Small intestine (tissue), 7 donors: ENCODE measurements at regions not wholly inside any gene's neighbourhood (a gene's known extent, or its start where the extent isn't known, plus 50 kb on each side); places are given as distances from the start of the nearest gene placed in this dataset.
A peak's percentile ranks its signal among the peaks of the same experiment; 100 is the strongest.

Experiments
- DNase-seq, 2 donors: peaks; one replicate each; pipeline versions ENCODE4 v3.0.0 to v3.0.0-alpha.2; 2013
- FAIRE-seq: peaks from 2 replicates; lab custom pipeline; 2012; peaks lifted over from hg19 to GRCh38; lab: Jason Lieb, UNC
- H3K27ac ChIP-seq, 3 donors: one replicate each; pipeline ENCODE4 v1.5.1; 2013; ENCODE audit warnings: low read length in 2 of 3, mild to moderate bottlenecking in 2 of 3, control low read depth in 1 of 3, inconsistent platforms in 1 of 3, low read depth in 1 of 3, moderate library complexity in 1 of 3
- H3K27me3 ChIP-seq, 3 donors: one replicate each; pipeline ENCODE4 v1.6.1; 2013; ENCODE audit warnings: low read length in 3 of 3, inconsistent platforms in 1 of 3; ENCODE audit not compliant: control insufficient read depth in 3 of 3, insufficient read depth in 3 of 3
- H3K36me3 ChIP-seq, 3 donors: one replicate each; pipeline ENCODE4 v1.6.1; 2013; ENCODE audit warnings: low read length in 3 of 3, inconsistent platforms in 1 of 3, low read depth in 1 of 3, mild to moderate bottlenecking in 1 of 3, moderate library complexity in 1 of 3; ENCODE audit not compliant: control insufficient read depth in 3 of 3, insufficient read depth in 2 of 3
- H3K4me1 ChIP-seq, 3 donors: one replicate each; pipeline ENCODE4 v1.6.1; 2013; ENCODE audit warnings: low read length in 2 of 3, inconsistent platforms in 1 of 3, low read depth in 1 of 3, mild to moderate bottlenecking in 1 of 3, moderate library complexity in 1 of 3; ENCODE audit not compliant: control insufficient read depth in 3 of 3, insufficient read depth in 2 of 3
- H3K4me3 ChIP-seq, 3 donors: one replicate each; pipeline ENCODE4 v1.5.1; 2013; ENCODE audit warnings: low read length in 3 of 3, control low read depth in 1 of 3, inconsistent platforms in 1 of 3, low read depth in 1 of 3, mild to moderate bottlenecking in 1 of 3, moderate library complexity in 1 of 3
- H3K9me3 ChIP-seq, 2 donors: one replicate each; pipeline ENCODE4 v1.6.1; 2013; ENCODE audit warnings: low read depth in 1 of 2, low read length in 1 of 2; ENCODE audit not compliant: control insufficient read depth in 2 of 2, insufficient read depth in 1 of 2
- WGBS, 3 donors: extraction: QIAGEN DNeasy Blood & Tissue Kit; methylation state at CpG; one replicate each; pipeline ENCODE4 v1.1.7; 2013; 5-methylcytosine and 5-hydroxymethylcytosine counted together
- donor health status: healthy with polysubstance abuse.
- donor health status: control.
- donor health status: control.
- donor health status: Bipolar disorder and iron deficiency.
- donor health status: healthy.

DNA sequence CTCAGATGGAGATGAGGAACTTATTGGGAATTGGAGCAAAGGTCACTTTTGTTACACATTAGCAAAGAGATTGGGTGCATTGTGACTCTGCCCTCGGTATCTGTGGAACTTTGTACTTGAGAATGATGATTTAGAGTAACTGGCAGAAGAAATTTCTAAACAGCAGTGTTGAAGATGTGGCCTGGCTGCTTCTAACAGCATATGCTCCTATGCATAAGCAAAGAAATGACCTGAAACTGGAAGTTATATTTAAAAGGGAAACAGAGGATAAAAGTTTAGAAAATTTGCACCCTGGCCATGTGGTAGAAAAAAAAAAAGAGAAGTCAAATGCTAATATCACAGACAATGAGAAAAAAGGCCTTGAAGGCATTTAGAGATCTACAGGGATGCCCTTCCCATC is 256.8 kb upstream of the ZC3H15 start:
- FAIRE-seq (no peak), DNase-seq (peak in 1 of 2 donors; percentile 63)
- Histone ChIP-seq H3K27me3 (no peaks in the 10 kb centered on the region), H3K27ac (no peak overlapping the region), H3K9me3 (peaks cover 8 to 30% of the 10 kb centered on the region in 2 donors), H3K4me1 (no peaks in the 10 kb centered on the region), H3K4me3 (no peak overlapping the region), H3K36me3 (peaks cover 0 to 6% (median 0%) of the 10 kb centered on the region in 3 donors)
- 22 to 56% (median 34%) methylated on average over 1 of the region's 1 CpG for WGBS, 3 donors

GRCh38 chr2:186241874-186242273 is 244.2 kb upstream of the ZC3H15 start:
- no peak for FAIRE-seq
- DNase-seq, result no peak
- H3K4me1 ChIP-seq, result no peaks in the 10 kb centered on the region
- H3K36me3 ChIP-seq, result no peaks in the 10 kb centered on the region
- no peaks in the 10 kb centered on the region for H3K27me3 ChIP-seq
- no peak overlapping the region for H3K27ac ChIP-seq
- 96 to 97% (median 97%) methylated on average over 4 of the region's 4 CpGs for WGBS, 3 donors
- H3K9me3 ChIP-seq, result peaks cover 0 to 4% of the 10 kb centered on the region in 2 donors
- no peak overlapping the region for H3K4me3 ChIP-seq

DNA sequence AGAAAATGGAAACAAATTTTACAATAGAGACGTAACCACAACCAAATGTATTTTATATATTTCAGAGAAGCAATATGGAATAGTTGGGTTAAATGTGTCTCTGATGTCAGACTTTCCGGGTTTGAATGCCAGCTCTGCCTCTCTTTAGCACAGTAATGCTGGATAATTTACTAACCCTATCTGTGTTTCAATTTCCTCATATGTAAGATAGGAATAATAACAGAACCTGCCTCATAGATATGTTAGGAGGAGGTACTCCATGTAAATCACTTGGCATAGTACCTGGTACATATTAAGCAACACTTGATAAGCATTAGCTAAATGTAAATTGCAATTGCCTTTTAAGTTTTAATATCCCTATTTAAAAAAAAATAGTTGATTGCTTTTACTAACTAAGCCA is 231.3 kb upstream of the ZC3H15 start:
- WGBS, 3 donors, result 48 to 82% (median 56%) methylated on average over 2 of the region's 2 CpGs
- no peaks in the 10 kb centered on the region for H3K27me3 ChIP-seq
- no peak overlapping the region for H3K4me3 ChIP-seq
- H3K9me3 ChIP-seq, result no peaks in the 10 kb centered on the region
- peak in 1 of 2 donors; percentile 62 for DNase-seq
- H3K36me3 ChIP-seq, result no peaks in the 10 kb centered on the region
- FAIRE-seq, result no peak
- no peaks in the 10 kb centered on the region for H3K4me1 ChIP-seq
- no peak overlapping the region for H3K27ac ChIP-seq

- WGBS, 3 donors, result 86 to 89% (median 88%) methylated on average over 4 of the region's 4 CpGs
- no peak overlapping the region for H3K4me3 ChIP-seq
- H3K4me1 ChIP-seq, result no peaks in the 10 kb centered on the region
- no peaks in the 10 kb centered on the region for H3K9me3 ChIP-seq
- H3K27me3 ChIP-seq, result no peaks in the 10 kb centered on the region
- H3K27ac ChIP-seq, result no peak overlapping the region
- H3K36me3 ChIP-seq, result no peaks in the 10 kb centered on the region
- FAIRE-seq (no peak), DNase-seq (no peak)
These were observed 230.2 kb upstream of the ZC3H15 start for GRCh38 chr2:186255823-186256222.

DNA sequence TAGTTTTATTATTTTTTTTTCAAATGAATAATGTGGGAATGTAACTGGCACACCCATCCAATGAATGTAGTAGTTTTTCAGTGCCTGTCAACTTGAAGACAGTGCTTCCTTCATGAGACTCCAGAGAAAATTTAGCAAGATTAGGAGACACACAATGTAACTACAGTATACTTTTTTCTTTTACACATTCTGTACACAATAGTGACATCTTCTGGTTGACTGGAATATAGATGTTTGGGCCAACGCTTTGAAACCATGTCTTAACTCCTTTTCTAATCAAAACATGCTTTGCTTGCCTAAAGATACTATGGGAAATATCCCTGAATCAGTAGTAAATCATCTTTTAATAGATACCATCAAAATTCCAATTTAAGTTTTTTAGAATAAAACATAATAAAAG is 229.5 kb upstream of the ZC3H15 start:
- FAIRE-seq, result peak; percentile 78
- 4 to 14% (median 11%) methylated on average over 1 of the region's 1 CpG for WGBS, 3 donors
- Histone ChIP-seq H3K9me3 (no peaks in the 10 kb centered on the region), H3K4me1 (no peaks in the 10 kb centered on the region), H3K27ac (no peak overlapping the region), H3K27me3 (no peaks in the 10 kb centered on the region), H3K36me3 (no peaks in the 10 kb centered on the region), H3K4me3 (no peak overlapping the region)
- DNase-seq, result peak; percentile 43 to 53

DNA sequence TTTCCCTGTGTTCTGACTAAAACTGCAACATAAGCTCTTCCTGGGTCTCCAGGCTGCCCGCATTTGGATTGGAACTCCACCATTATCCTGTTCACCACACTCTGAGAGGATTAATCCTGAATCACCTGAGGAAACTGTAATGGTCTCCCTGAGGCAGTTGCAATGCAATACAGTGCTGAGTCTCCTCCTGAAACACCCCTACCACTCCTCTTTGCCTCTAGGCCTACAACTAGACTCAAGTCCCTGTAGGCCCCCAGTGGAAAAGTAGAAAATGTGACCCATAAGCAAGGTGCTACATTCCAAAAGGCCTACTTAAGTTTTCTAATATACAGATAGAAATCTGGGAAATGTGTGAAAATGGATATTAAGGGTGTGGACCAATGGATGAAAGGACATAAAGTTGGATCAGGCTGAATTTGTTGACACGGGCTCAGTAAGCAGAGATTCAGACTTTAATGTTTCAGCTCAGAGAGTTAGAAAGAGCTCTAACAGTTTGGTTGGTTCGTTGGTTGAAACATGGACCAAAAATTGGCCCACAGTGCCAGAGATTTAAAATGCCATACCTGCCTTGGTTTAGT is 222.3 kb upstream of the ZC3H15 start:
- Histone ChIP-seq H3K9me3 (peaks cover 0 to 12% of the 10 kb centered on the region in 2 donors), H3K27me3 (no peaks in the 10 kb centered on the region), H3K27ac (no peak overlapping the region), H3K4me1 (no peaks in the 10 kb centered on the region), H3K4me3 (no peak overlapping the region), H3K36me3 (no peaks in the 10 kb centered on the region)
- no peak for FAIRE-seq
- 90 to 92% (median 91%) methylated on average over 3 of the region's 3 CpGs for WGBS, 3 donors
- no peak for DNase-seq

DNA sequence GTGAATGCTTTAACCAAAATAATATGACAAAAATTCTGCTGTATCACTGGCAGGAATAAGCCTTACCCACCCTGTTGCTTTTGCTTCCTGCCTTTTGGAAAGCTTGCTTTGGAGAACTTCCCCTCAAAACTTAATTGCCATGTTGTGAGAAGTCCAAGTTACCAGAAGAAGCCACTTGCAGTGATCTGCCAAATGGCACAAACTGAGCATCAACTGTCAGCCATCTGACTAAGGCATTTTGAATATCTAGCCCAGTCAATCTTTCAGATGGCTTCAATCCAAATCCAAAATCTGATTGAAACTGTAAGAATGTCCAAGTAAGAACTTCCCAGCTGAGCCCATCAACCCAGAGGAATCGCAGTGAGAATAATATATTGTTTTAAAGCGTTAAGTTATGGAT is 216.5 kb upstream of the ZC3H15 start:
- peaks cover 0 to 15% of the 10 kb centered on the region in 2 donors for H3K9me3 ChIP-seq

DNA sequence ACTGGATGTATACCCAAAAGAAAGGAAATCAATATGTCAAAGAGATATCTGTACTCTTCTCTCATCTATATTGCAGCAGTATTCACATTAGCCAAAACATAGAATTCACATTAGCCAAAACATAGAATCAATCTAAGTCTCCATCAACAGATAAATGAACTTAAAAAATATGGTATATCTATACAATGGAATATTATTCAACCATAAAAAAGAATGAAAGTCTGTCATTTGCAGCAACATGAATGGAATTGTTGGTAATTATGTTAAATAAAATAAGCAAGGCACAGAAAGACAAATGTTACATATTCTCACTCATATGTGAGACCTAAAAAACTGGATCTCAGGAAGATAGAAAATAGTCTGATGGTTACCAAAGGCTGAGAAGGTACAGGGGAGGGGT is 212.1 kb upstream of the ZC3H15 start:
- Histone ChIP-seq H3K4me1 (no peaks in the 10 kb centered on the region), H3K36me3 (no peaks in the 10 kb centered on the region), H3K4me3 (no peak overlapping the region), H3K9me3 (peaks cover 0 to 9% of the 10 kb centered on the region in 2 donors), H3K27ac (no peak overlapping the region), H3K27me3 (no peaks in the 10 kb centered on the region)
- DNase-seq (no peak), FAIRE-seq (no peak)

More for the DNA sequence above, 216.5 kb upstream of the ZC3H15 start:
- Histone ChIP-seq H3K4me1 (no peaks in the 10 kb centered on the region), H3K36me3 (no peaks in the 10 kb centered on the region), H3K4me3 (no peak overlapping the region), H3K27me3 (no peaks in the 10 kb centered on the region), H3K27ac (no peak overlapping the region)
- WGBS, 3 donors, result 94 to 96% (median 95%) methylated on average over 2 of the region's 2 CpGs
- FAIRE-seq (no peak), DNase-seq (no peak)
